Smooth muscle cell of the brain vasculature (primary cell): ENCODE measurements at regions not wholly inside any gene's neighbourhood (a gene's known extent, or its start where the extent isn't known, plus 50 kb on each side); places are given as distances from the start of the nearest gene placed in this dataset.

Experiments
- DNase-seq: peaks from one replicate; pipeline ENCODE4 v3.0.0-alpha.2; 2012; ENCODE audit warnings: low read depth, low spot score

DNA sequence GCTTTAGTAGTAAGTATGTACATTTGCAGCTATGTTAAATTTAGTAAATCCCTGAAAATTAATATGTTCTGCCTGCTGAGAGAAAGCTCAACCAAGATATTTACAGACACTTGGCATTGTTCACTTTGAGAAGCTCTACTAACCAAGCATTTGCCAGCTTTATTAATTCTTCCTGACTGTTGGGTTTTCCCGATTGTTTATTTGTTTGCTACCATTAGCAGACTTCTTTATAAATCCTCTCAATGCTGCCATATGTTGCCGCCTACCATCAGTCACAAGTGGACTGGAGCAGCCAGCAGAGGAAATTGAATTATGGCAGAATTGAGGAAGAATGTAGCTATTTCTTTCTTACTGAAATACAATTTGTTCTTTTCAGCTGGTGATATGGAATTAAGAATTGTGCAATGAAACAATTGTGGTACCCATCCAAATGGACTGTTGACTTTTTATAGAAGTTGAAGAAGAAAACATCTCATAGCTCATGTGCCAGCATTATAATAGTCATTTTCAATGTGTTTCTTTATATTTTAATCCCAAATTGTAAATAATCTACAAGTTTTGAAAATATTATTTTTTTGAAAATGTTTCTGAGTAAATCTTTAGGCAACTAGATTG is 588.7 kb upstream of the CDH6 start:
- DNase-seq: no peak

DNA sequence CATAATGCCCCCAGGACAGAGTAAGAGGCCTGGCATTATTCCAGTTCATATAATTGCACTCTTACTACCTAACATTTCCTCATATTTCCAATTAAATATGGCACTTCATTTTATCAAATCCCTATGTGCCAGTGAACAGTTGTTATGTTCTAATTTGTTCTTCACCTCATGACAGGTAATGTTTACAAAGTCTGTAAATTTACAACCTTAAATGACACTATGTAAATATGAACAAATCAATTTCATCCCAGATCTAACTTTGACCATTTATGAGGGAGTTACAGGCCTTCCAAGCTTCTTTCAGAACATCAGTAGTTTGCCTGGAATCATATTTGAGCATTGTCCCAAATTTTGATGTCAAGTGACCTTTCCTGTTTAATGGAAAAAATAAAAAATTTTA is 592.6 kb upstream of the CDH6 start:
- DNase-seq: no peak

DNA sequence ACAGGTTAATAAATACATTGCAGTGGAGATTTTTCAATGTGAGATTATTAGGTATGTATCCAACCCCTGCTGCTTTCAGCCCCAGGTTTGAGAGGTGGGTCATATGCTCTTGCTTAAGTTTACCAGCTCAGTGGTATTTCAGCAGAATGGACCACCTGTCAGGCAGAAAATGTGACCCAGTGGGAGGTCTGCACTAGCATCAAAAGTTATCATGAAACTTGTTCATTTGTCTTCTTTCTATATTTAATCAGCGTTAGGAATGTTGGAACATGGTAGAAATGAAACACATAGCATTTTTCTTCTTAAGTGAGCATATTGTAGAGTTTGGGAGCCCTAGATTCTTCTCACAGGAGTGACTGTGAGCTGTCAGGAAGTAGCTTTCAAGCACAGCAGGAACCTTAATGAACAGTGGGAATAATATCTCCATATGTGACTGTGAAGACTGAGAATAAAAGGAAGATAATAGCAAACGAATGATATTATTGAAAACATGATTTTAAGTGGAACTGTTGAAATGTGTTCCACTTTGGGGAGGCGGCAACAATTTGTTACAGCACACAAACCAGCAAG is 596.9 kb upstream of the CDH6 start:
- no peak for DNase-seq

DNA sequence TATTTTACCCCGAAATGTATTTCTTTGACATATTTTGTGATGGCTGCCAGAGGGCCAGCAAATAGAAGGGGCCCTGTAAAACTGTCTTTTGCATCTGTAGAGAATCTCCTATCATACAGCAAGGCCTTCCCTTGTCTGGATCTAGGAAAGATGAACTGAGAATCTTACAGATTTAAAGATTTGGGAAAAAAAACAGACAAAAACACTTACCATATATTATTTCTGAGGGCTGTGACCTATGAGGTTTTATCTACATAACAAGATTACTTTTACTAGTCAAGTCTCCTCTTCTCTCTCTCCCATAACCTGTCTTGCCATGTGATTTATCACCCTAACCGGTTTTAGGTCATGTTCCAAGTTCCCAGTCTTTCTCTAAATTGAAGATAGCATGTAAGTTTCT is 599.2 kb upstream of the CDH6 start:
- no peak for DNase-seq

DNA sequence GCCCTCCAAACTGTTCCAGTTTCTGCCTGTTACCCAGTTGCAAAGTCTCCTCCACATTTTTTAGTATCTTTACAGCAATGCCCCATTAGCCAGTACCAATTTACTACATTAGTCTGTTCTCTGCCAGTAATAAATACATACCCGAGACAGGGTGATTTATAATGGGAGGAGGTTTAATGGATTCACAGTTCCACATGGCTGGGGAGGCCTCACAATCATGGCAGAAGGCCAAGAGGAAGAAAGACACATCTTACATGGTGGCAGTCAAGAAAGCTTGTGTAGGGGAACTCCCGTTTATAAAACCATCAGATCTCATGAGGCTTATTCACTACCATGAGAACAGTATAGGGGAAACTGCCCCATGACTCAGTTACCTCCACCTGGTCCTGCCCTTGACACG is 600.7 kb upstream of the CDH6 start:
- DNase-seq: no peak

DNA sequence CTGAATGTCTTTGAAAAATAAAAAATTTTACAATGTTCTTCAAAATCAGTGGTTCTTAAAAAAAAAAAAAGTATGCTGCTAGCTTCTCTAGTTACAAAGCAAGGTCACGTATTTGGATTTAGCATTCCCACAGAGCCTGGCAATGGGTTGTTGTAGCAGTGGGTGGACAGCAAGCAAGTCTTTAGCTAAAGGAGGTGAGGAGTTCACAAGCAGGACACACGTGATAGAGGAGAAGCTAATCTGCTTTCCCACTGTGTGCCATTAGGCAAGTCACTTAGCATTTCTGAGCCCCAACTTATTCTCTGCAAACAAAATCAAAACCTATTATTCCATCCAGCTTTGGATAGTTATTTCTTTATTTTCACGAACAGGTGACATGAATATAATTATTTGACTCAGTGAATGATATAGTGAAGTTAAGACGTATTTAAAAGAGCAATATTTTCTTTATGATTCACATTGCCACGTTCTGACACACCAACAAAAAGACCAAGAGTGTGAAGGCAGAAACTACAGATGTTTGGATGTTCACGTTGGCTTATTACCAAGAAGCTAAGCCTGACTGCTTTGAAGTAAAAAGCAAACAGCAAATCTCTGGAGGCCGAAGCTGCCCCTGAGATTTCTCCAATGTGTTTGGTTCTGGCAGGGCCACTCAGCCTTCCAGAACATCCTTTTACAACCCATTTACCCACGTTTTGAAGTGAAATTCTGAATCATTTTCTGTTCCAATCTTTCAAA is 612.1 kb upstream of the CDH6 start:
- peak; percentile 87 for DNase-seq

DNA sequence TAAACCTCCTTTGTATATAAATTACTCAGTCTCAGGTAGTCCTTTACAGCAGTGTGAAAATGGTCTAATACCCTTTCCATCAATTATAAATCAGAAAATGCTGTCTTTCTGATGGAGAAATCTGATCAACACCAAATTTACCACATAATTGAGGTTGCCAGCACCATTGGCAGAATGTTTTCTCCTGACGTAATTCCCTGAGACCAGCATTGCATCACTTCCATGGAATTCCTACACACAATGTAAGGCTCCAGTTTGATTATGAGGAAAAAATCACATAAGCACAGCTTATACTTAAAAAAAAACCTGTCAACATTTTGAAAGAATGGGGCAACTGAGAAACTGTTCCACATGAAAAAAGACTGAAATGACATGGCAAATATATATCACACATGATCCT is 618.7 kb upstream of the CDH6 start:
- no peak for DNase-seq

DNA sequence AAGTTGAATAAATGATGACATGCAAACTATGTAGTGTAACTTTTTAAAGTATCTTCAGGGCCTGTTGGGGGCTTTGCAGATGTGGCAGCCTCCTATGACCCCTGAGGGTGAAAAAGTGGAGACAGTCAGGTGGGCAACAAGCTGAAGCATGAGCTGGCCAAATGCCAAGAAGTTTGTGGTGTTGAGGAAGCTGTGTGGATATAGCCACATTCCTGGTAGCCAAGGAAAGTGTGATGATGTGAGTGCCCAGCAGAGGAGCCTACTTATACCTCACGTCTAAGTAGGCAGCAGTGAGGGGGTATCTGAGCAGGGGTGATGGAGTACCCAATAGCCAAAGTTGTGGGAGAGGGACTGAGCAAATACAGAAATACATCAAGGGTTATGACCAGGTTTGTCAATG is 621.2 kb upstream of the CDH6 start:
- DNase-seq: no peak

DNA sequence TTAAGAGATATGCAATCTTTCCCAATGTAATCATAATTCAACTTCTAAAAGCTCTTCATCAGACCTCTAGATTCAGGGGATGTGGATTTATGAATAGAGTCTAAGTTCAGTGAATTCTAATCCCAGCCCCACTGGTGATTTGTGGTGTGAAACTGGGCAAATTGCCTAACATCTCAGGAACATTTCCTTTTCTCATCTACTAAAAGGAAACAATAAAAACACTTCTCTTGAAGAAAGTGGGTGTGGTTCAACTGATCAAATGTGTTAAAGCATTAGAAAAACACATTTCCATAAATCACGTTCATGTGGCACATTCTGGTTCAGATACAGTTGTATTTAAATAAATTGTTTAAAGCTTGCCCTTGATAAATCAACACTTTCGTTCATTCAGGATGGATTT is 631.7 kb upstream of the CDH6 start:
- DNase-seq: no peak

DNA sequence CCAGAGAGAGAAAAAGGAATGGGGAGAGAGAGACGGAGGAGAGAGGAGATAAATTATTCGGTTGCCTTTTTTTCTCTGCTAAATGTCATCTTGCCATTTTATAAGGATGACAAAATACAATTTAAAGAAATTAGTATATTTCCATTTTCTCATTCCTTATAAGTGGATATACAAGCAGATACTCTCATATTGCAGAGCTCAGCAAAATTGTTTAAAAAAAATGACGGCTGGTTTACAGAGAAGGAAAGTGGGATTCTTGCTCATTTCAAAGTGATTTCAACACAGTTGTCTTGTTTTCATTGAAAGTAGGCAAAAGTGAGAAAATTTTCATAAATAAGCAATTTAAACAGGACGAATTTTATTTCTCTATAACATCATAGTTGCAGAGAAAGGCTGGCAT is 641.9 kb upstream of the CDH6 start:
- no peak for DNase-seq

DNA sequence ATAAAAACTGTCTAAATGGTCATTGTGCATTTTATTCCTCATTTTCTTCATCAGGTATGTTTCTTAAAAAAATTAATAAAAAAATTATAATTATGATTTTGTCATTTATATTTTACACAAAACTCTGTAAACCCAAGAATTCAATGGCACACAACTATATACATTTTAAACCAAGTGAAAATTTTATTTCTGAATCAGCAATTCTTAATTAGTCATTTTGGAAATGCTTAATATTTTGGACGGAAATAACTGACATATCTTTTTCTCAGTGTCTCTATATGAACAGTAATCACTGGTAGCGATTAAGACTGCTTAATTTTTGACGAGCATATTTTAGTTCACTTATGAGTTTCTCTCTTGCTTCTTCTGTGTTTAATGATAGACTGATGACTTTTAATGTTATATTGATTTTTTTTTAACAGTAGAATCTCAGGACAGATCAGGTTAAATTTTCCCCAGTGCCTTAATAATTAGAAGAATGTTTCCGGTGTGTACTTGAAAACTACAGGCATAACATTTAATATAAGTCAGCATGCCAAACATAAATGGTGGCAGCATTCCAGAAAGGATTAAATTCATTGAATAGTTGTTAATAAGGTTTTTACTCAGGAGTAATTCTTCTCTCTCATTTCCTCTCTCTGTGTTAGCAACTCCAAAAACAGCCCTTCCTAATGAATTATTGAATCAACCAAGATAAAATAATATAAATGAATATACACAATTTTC is 644.7 kb upstream of the CDH6 start:
- DNase-seq: no peak

DNA sequence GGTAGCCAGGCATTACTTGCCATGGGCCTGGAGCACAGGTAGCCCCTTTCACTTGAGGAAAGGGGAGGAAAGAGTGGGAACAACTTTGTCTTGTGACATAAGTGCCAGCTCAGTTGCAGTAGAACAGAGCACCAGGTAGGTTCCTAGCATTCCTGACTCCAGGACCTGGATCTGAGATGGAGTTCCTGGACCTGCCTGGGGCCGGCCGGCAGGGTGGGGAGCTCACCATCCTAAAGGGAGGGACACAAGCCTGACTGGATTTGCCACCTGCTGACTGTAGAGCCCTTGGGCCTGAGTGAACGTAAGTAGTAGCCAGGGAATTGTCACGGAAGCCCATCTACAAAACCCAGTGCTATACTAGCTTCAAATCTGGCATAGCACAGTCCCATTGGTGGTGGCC is 653.3 kb upstream of the CDH6 start:
- DNase-seq: no peak

DNA sequence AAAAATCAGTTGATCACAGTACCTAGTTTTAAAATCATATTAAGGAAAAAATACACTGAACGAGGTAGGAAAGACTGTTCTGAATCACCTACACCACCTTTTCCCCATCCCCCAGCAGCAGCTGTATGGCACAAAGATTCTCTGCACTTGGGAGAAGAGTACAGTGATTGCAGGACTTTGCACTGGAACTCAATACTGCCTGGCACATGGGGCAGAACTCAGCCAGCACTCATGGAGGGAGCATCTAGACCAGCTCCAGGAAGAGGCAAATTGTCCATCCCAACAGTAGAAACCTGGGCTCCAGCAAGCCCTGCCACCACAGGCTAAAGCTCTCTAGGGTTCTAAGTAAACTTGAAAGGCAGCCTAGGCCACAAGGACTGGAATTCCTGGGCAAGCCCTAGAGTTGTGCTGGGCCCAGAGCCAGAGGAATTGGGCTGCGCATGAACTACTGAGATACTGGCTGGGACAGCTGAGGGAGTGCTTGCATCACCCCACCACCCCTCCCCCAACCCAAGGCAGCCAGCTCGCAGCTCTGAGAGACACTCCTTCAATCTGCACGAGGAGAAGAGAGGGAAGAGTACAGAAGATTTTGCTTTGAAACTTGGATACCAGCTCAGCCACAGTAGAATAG is 654.4 kb upstream of the CDH6 start:
- no peak for DNase-seq

DNA sequence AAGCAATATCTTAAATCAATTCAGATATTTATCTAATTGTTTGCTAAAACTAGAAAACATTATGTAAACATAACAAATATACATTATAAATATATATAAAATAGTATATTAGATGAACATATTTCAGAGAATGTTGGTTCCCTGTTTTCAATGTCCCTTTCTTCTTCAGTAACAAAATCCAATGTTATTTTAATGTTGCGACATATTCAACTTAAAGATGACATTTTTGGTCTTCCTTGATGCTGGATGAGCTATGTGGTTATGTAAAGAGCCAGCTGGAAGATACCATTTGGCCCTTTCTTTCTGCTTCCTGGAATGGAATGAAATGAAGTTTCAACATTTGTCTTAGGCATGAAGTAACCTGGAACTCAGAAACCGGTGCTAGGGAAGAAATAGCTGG is 668.1 kb upstream of the CDH6 start:
- DNase-seq: no peak

DNA sequence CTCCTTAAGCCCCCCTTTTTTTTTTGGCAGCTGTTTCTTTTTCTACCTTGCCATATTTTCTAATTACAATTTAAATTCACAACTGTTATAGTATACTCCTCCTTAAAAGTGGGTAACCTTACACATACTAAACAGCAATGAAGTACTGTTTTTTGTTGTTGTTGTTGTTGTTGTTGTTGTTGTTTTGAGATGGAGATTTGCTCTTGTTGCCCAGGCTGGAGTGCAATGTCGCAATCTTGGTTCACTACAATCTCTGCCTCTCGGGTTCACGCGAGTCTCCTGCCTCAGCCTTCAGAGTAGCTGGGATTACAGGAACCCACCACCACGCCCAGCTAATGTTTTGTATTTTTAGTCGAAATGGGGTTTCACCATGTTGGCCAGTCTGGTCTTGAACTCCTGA is 669.1 kb upstream of the CDH6 start:
- no peak for DNase-seq

DNA sequence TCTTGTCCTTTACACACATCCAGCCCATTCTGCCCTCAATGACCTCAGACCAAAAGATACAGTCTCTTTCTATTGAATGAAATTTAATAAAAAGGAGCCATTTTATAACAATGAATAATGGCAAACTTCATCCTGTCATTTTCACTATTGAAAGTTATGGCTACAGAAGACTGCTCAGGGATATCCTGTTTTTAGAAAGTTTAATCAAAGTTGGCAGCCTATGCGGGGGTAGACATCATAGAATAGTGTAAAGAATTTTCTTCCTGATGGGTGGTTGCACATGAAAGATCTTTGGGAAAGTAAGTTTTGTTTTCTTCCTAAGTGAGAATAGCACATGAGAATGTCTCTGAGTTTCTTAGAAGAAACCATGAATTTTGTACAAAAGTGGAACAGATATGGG is 670.4 kb upstream of the CDH6 start:
- no peak for DNase-seq

DNA sequence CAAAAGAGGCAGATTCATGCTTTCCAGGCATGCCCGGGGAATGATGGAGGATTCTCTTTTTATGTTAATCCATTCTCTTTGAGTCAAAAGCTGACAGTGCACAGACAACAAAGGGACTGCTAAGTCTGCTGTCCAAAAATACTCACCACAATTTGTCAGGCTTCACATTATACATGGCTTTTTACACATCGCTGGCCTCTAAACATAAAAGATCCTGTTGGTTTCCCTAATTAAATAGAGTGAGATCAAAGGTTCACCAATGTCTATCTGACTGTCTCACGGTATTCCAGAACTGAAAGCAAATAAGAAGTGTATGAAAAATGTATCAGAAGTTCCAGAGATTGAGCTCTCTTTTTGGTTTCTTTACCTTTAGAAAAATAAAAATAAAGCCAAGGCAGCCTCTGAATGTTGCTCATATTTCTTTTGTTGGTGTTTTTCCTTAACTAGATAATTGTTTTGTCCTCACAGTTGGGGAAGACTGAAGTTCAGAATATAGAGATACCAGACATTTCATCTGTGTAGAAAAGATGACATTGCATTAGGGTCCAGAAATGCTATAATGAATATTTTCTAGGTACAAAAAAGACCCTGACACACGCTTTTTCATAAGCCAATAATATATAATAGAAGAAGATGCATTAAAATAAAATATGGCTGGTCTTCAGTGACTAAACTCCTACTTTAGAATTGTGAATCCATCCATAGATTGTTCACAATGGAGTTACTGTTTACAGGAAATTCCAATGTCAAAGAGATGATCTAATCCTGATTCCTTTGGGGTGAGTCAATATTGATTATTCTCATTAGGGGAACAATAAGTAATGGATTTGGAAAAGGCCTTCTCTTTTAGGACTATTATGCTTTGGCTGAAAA is 688.2 kb upstream of the CDH6 start:
- no peak for DNase-seq

DNA sequence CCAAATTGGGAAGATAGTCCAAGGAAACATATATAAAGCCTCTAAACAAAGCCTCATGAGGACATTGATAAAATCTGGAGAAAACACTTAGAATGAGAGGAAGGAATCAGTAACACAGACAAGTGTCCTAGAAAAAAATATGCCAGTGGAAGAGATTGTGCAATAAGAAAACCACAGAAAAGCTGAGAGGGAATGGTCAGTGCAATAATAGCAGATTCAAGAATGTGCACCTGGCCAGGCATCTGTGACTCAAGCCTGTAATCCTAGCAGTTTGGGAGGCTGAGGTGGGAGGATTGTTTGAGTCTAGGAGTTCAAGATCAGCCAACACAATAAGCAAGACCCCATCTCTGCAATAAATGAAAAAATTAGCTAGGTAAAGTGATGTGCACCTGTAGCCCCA is 691.2 kb upstream of the CDH6 start:
- no peak for DNase-seq

DNA sequence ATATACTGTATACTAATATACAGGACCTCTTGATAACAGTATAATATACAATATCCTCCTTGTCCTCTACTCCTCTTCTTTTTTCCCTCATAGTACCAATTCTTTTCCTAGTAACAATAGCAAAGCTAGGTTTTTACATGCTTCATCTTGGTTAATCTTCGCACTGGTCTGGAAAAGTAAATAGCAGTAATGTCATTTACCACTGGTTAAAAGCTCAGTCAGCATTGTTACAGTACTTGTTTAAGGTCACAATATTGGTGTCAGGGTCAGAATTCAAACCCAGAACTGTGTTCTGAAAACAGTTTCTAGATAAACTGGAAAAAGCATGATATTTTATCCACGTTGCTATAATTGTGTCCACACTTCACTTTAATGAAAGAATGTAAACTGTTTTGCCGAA is 692.4 kb upstream of the CDH6 start:
- no peak for DNase-seq

DNA sequence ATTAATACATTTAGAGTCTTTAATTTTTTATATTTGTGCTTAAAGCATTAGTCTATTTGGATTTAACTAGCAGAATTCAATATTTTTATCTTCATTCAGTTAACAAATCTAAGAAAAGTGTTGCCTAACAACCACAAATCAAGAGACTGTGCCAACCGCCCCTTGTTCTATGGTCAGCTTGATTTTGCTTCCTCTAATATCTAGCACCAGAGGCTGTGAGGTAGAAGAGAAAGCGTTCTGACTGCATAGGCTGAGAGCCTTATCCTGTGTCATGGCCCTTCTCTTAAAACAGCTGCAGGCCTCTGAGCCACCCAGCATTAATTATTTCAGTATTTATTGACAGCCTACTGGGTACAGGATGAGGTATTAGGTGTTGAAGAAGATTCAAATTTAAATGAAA is 693.0 kb upstream of the CDH6 start:
- no peak for DNase-seq

DNA sequence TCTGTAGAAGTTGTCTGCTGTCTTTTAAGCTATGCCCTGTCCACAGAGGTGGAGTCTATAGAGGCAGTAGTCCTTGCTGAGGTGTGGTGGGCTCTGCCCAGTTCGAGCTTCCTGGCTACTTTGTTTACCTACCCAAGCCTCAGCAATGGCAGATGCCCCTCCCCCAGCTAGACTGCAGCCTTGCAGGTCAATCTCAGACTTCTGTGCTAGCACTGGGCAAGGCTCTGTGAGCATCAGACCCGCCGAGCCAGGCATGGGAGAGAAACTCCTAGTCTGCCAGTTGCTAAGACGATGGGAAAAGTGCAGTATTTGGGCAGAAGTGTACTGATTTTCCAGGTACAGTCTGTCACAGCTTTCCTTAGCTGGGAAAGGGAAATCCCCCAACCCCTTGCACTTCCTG is 694.1 kb upstream of the CDH6 start:
- no peak for DNase-seq
